ENCODE measurements at regions not wholly inside any gene's neighbourhood (a gene's known extent, or its start where the extent isn't known, plus 50 kb on each side); places are given as distances from the start of the nearest gene placed in this dataset.
"Not testable (repeated sequence)": the region's sequence is repeated elsewhere in the genome, so short reads cannot be mapped to it uniquely, and the experiment has no call there.

- in situ Hi-C loops (cut with HindIII; ENCODE audit: low sequenced_read_pairs): no loop called here
Measured at GRCh38 chr14:65957631-65958205, 528.5 kb upstream of the CCDC196 start.

GRCh38 chr14:65958664-65959562 lies 527.3 kb upstream of the CCDC196 start:
- in situ Hi-C loops (cut with HindIII; ENCODE audit: low sequenced_read_pairs): no loop called here

GRCh38 chr14:65959563-65960024 lies 526.6 kb upstream of the CCDC196 start:
- in situ Hi-C loops (cut with HindIII; ENCODE audit: low sequenced_read_pairs): no loop called here

- in situ Hi-C loops (cut with HindIII; ENCODE audit: low sequenced_read_pairs): no loop called here
Measured at GRCh38 chr14:65961004-65961403, 525.2 kb upstream of the CCDC196 start.

GRCh38 chr14:65962952-65963351 lies 523.2 kb upstream of the CCDC196 start:
- in situ Hi-C loops (cut with HindIII; ENCODE audit: low sequenced_read_pairs): no loop called here

- in situ Hi-C loops (cut with HindIII; ENCODE audit: low sequenced_read_pairs): no loop called here
Measured at GRCh38 chr14:65964366-65964765, 521.8 kb upstream of the CCDC196 start.

- in situ Hi-C loops (cut with HindIII; ENCODE audit: low sequenced_read_pairs): no loop called here
Measured at GRCh38 chr14:65966188-65966587, 520.0 kb upstream of the CCDC196 start.

GRCh38 chr14:65972346-65972870 lies 513.8 kb upstream of the CCDC196 start:
- in situ Hi-C loops (cut with HindIII; ENCODE audit: low sequenced_read_pairs): no loop called here

- in situ Hi-C loops (cut with HindIII; ENCODE audit: low sequenced_read_pairs): no loop called here
Measured at GRCh38 chr14:65972891-65973290, 513.3 kb upstream of the CCDC196 start.

- in situ Hi-C loops (cut with HindIII; ENCODE audit: low sequenced_read_pairs): no loop called here
Measured at GRCh38 chr14:65975865-65976264, 510.3 kb upstream of the CCDC196 start.

- in situ Hi-C loops (cut with HindIII; ENCODE audit: low sequenced_read_pairs): no loop called here
Measured at GRCh38 chr14:65976761-65977404, 509.3 kb upstream of the CCDC196 start.

GRCh38 chr14:65981192-65981843 lies 504.9 kb upstream of the CCDC196 start:
- in situ Hi-C loops (cut with HindIII; ENCODE audit: low sequenced_read_pairs): no loop called here

- in situ Hi-C loops (cut with HindIII; ENCODE audit: low sequenced_read_pairs): no loop called here
Measured at GRCh38 chr14:65986041-65986440, 500.1 kb upstream of the CCDC196 start.

GRCh38 chr14:65989981-65990380 lies 496.2 kb upstream of the CCDC196 start:
- in situ Hi-C loops (cut with HindIII; ENCODE audit: low sequenced_read_pairs): no loop called here

GRCh38 chr14:65991104-65991503 lies 495.1 kb upstream of the CCDC196 start:
- in situ Hi-C loops (cut with HindIII; ENCODE audit: low sequenced_read_pairs): no loop called here

GRCh38 chr14:65991935-65992334 lies 494.2 kb upstream of the CCDC196 start:
- in situ Hi-C loops (cut with HindIII; ENCODE audit: low sequenced_read_pairs): not testable (repeated sequence)

- in situ Hi-C loops (cut with HindIII; ENCODE audit: low sequenced_read_pairs): no loop called here
Measured at GRCh38 chr14:65993103-65993502, 493.1 kb upstream of the CCDC196 start.

- in situ Hi-C loops (cut with HindIII; ENCODE audit: low sequenced_read_pairs): no loop called here
Measured at GRCh38 chr14:65993996-65994395, 492.2 kb upstream of the CCDC196 start.

GRCh38 chr14:65997347-65997746 lies 488.8 kb upstream of the CCDC196 start:
- in situ Hi-C loops (cut with HindIII; ENCODE audit: low sequenced_read_pairs): no loop called here

- in situ Hi-C loops (cut with HindIII; ENCODE audit: low sequenced_read_pairs): no loop called here
Measured at GRCh38 chr14:65999865-66000264, 486.3 kb upstream of the CCDC196 start.

GRCh38 chr14:66000766-66001165 lies 485.4 kb upstream of the CCDC196 start:
- in situ Hi-C loops (cut with HindIII; ENCODE audit: low sequenced_read_pairs): no loop called here

Measured in DLD1 (cell line).